Suppressor macrophage treated with lipopolysaccharide for 4 hours (primary cell): ENCODE measurements at regions not wholly inside any gene's neighbourhood (a gene's known extent, or its start where the extent isn't known, plus 50 kb on each side); places are given as distances from the start of the nearest gene placed in this dataset.
A peak's percentile ranks its signal among the peaks of the same experiment; 100 is the strongest.

Source experiments
- DNase-seq: peaks from one replicate; pipeline ENCODE4 v3.0.0-alpha.2; 2020

GRCh38 chr2:144210076-144210475 is 309.8 kb downstream of the ZEB2 start:
- DNase-seq, result no peak

GRCh38 chr2:144208924-144209323 is 311.0 kb downstream of the ZEB2 start:
- no peak for DNase-seq

- no peak for DNase-seq
These were observed 313.9 kb downstream of the ZEB2 start for GRCh38 chr2:144206019-144206418.

GRCh38 chr2:144201868-144202468 is 318.0 kb downstream of the ZEB2 start:
- DNase-seq, result peak; percentile 16

GRCh38 chr2:144201126-144201525 is 318.8 kb downstream of the ZEB2 start:
- no peak for DNase-seq

GRCh38 chr2:144198116-144198515 is 321.8 kb downstream of the ZEB2 start:
- DNase-seq, result peak; percentile 78

- DNase-seq, result peak; percentile 69
These were observed 325.4 kb downstream of the ZEB2 start for GRCh38 chr2:144194326-144195071.

- DNase-seq, result peak; percentile 53
These were observed 328.9 kb downstream of the ZEB2 start for GRCh38 chr2:144190908-144191605.

GRCh38 chr2:144183727-144184126 is 336.2 kb downstream of the ZEB2 start:
- DNase-seq, result peak; percentile 51

GRCh38 chr2:144181001-144181400 is 338.9 kb downstream of the ZEB2 start:
- DNase-seq, result no peak

GRCh38 chr2:144180131-144180530 is 339.8 kb downstream of the ZEB2 start:
- DNase-seq, result no peak

- DNase-seq, result no peak
These were observed 349.7 kb downstream of the ZEB2 start for GRCh38 chr2:144170179-144170578.

- no peak for DNase-seq
These were observed 353.2 kb downstream of the ZEB2 start for GRCh38 chr2:144166743-144167142.

- no peak for DNase-seq
These were observed 354.2 kb downstream of the ZEB2 start for GRCh38 chr2:144165599-144166250.

GRCh38 chr2:144163592-144163991 is 356.3 kb downstream of the ZEB2 start:
- DNase-seq, result no peak

GRCh38 chr2:144162652-144163051 is 357.3 kb downstream of the ZEB2 start:
- DNase-seq, result no peak

- no peak for DNase-seq
These were observed 358.9 kb downstream of the ZEB2 start for GRCh38 chr2:144161061-144161460.

- no peak for DNase-seq
These were observed 360.7 kb downstream of the ZEB2 start for GRCh38 chr2:144159240-144159639.

- DNase-seq, result no peak
These were observed 361.8 kb downstream of the ZEB2 start for GRCh38 chr2:144158096-144158495.

- peak; percentile 29 for DNase-seq
These were observed 362.9 kb downstream of the ZEB2 start for GRCh38 chr2:144156736-144157640.

GRCh38 chr2:144154205-144154604 is 365.7 kb downstream of the ZEB2 start:
- no peak for DNase-seq

- DNase-seq, result peak; percentile 74
These were observed 367.1 kb downstream of the ZEB2 start for GRCh38 chr2:144152817-144153271.
